ENCODE measurements at regions not wholly inside any gene's neighbourhood (a gene's known extent, or its start where the extent isn't known, plus 50 kb on each side); places are given as distances from the start of the nearest gene placed in this dataset.

DNA sequence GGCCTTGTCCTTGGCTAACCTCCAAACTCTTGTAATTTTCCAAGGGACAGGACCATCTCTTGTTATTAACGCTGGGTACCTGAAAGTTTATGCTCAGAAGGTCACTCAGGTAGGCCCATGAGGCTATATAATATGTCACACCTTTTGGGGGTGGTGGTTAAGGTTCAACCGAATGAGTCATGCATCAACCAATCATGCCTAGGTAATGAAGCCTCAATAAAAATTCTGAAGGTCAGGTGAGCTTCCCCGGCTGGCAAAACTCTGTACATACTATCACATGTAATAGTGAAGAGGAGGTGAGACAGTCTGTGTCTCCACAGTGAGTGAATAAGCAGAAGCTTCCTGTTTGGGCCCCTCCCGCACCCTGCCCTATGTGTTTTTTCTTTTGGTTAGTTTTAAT is 424.9 kb downstream of the PCDH17 start:
- DNase-seq, result no peak

DNA sequence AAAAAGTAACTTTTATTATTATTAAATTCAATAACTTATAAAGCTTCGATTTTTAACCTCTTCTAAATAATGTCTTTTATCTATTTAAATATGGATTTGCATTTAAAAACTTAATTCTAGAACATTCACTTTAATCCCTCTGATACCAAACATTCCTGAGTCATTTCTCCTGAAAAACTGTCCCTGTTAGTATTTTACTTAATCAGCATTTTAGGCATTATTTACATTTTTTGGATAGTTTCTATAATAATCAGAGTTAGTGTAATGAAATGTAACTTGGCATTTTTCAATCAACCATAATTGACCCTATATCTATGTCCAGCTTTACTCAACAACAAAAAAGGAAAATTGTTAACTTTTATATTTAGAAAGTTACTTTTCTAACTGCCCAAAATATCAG is 428.1 kb downstream of the PCDH17 start:
- DNase-seq, result no peak

DNA sequence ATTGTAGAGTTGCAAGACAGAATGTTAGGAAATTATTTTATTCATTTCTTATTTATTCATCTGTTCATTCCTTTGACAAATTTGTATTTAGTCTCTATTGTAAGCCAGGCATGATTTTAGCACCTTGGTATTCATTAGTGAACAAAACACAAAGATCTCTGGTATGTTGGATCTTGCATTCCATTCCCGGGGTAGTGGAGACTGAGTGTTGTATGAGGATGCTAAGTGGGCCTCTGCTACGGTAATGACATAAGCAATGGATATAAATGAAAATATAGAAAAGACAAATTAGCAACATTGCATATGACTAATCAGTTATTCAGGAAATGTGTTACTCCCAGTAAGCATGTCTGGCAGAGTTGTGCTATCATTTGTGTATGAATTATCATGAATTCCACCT is 449.3 kb downstream of the PCDH17 start:
- no peak for DNase-seq

DNA sequence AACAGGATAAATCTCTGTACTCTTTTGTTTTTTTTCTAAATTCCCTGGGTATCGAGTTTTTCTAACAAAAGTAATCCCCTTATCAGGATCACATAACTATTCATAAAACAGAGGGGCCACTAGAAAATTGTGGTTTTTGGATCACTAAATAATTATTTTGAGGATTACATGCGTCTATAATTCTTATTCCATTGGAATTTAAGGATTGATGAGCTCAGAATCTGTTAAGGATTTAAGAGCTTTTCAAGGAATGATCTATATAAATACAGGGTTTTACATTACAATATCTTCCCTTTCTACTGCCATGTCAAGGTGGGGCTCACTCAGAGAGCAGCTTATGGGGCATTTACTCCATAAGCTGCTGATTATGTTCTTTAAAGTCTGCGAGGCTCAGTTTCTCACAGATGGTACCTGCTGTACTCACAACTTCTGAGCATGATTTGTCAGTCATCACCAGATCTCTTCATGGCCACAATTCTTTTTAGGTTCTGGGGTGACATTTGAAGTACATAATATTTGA is 449.8 kb downstream of the PCDH17 start:
- DNase-seq, result no peak

DNA sequence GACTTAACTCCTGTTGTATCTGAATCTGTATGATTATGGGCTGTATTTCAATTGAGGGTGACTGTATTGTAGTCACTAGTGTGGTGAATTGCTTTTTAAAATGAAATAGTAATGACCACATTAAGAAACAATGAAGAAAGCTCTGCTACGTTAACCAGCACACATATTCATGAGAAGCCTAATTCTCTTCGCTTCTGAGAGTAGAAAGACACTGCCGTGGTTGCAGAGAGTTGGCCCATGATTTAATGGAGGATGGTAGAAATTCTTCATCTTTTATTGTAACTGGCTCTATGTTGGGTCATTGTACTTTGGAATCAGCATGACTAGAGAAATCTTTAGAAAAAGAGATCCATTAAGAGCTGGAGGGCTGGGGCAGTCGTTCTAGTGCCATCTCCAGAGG is 451.5 kb downstream of the PCDH17 start:
- no peak for DNase-seq

DNA sequence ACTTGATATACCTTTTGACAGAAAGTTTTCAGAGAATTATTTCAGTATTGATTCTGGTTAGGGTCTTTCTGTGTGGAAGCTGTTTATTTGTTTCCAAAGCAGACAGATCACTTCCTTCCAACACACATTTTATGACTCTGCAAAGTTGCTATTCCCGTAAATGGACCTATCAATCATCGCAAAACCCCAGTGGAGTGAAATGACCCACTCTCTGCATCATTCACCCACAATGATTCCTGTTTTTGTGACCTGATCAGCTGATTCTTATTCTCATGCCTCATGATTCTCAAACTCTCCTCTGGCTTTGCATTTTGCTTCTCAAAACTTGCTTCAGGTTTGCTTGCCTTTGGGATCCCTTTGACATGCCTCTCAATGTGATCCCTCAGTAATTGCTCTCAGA is 453.7 kb downstream of the PCDH17 start:
- no peak for DNase-seq

DNA sequence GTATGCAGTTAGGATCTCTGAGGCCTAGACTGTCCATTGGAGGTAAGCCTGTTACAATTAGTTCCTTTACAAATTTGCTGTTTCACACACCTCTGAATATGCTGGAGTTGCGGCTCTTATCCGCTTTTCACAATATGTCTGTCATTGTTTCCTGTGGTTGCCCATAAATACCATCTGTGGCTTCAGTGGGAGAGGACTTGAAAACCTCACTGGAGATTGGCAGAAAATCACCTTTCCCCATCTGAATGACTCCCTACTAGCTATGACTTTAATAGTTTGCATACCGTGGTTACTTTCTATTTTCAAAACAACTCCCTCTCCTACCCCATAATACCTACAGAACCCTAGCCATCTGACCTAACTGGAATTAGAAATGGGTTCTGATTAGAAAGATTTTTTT is 454.3 kb downstream of the PCDH17 start:
- no peak for DNase-seq

DNA sequence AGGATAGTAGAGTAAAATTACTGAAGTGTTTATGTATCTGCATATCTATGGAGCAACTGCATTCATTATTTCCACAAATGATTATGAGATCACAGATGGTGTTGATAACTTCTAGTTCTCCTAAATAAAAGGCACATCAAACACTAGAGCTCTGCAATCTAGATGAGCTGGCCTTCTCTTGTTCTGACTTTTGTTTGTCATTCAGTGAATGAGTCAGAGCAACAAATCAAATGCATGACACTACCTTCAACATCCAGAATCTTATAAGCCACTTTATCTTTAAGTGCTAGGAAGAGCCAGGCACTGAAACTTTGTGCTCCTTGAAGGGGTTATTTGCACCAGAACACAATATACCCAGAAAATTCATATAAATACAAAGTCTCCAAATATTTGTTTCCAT is 456.0 kb downstream of the PCDH17 start:
- DNase-seq, result no peak

DNA sequence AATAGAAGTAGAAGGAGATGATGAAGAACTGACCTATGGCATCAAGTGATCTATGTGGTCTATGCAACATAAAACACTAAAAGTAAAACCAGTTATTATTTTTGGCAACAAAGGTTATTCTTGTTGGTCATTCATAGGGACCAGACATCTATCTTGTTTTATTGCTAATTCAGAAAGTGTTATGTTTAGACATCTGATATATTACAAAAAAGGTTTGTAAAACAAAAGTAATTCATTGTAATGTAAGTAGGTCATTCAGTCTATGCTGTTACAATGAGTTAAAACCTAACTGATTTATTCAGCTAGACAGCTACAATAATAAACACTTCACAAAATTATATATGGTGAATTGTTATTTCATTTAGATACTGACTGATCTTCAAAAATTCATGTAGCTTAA is 461.9 kb downstream of the PCDH17 start:
- no peak for DNase-seq

DNA sequence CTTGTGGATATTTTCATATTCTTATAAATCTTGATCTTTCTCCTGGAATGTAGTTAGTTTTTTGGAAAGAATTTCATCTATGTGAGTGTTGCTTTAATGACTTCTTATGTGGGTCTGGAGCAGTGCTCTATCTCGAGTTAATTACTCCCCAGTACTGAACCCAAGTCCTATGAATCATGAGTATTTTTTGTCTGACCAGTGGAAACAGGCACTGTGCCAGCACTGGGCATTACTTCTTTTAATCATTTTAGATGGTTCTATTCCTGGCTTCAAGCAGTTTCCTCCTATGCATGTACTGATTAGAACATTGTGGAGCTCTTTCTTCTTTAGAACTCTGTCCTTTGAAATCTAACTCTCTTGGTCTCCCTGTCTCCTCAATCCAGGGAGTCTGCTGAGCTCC is 466.3 kb downstream of the PCDH17 start:
- DNase-seq, result no peak

DNA sequence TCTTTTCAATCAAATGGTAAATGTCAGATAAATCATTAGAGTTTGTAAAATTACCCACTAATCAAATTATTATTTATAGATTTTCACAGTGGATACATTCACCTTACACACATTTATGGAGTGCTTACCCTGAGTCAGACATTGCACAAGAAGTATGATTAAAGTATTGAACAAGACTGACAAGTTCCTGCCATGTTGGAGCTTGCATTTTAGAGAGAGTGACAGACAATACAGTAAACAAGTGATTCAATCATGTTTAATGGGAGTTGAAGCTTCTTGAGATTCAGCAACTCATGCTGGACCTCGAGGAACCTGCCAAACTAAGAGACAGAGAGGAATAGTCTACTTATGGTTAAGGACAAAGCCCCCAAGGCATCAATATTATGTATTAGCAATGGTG is 487.8 kb downstream of the PCDH17 start:
- no peak for DNase-seq

DNA sequence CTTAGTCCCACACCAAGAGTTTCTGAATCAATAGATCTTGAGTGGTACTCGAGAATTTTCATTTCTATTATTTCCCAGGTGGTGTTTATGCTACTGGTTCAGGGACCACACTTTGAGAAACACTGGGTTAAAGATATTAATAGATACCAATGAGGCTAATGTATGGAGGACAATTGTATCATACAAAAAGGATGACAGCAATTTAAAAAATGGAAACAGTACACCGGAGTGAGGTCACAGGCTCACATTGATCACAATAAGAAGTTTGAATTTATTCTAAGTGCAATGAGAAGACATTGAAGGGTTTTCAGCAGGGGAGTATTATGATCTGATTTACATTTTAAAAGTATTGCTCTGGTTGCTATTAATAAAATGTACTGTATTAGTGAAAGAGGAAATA is 488.3 kb downstream of the PCDH17 start:
- DNase-seq, result no peak

DNA sequence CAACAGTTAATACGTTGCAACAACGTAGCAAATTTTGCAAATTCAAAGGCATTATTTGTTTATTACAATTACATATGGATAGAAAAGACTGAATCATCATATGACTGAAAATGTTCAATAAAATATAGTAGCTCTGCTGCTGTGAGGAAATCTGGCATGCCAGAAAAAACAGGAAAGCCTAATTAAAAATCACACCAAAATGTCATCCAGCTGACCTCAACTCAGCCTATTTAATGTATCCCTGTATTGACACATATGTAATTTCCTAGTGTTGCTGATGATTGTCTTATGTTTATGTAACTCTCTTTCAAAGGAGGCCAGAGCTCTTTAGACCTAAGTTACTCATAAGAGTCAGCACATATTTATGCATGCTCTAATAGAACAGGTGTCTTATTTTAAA is 495.0 kb downstream of the PCDH17 start:
- DNase-seq, result no peak

DNA sequence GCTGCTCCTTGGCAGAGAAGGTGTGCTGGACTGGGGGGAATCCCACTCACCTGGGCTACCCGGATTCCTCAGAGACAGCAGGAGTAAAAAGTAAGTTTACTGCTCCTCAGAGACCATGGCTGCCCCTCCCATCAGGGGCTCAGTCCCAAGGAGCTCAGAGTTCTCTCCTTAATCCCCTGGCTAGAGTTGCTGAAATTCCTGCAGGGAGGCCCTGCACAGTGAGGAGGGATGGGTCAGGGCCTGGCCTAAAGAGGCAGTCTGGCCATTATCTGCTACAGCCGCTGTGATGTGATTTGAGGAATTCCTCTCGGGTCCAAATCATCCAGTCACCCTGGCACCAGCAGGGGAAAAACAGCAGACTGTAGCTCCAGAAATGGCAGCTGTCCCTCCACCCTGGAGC is 502.5 kb downstream of the PCDH17 start:
- no peak for DNase-seq

DNA sequence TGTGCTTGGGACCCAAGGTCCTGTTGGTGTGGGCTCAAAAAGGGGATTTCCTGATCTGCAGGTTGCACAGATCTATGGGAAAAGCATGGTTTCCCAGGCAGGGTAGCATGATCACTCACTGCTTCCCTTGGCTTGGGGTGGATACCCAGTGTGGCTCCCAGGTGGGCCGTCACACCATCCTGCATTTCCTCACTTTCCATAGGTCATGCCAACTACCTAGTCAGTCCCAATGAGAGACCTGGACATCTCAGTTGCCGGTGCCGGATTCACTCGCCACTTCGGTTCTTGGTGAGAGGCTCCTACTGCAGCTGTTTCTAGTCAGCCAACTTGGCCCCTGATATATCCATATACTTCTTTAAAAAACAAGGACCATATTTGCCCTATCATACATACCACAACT is 503.0 kb downstream of the PCDH17 start:
- no peak for DNase-seq

DNA sequence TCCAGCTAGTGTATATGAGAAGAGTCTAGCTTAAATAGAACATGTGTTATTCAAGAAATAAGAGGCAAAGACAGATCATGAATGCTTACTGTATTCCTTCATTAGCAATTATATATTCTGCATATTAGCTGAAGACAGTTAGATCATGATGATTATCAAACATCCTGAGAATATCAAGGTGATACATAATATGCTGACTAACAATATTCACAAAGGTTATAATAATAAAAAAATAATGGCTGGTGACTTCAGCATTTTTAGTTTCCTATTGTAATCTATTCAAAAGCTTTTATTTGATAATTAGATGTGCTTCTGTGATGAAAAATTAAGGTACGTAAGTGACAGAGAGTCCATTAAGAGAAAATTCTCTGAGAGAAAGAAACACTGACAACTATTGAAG is 511.4 kb downstream of the PCDH17 start:
- no peak for DNase-seq

DNA sequence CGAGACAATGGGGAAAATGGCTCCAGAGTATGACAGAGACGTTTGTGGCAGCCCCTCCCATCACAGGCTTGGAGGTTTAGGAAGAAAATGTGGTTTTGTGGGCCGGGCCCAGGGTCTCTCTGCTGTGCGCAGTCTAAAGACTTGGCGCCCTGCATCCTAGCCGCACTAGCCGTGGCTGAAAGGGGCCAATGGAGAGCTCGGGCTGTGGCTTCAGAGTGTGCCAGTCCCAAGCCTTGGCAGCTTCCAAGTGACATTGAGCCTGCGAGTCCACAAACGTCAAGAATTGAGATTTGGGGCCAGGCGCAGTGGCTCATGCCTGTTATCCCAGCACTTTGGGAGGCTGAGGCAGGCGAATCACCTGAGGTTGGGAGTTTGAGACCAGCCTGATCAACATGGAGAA is 513.1 kb downstream of the PCDH17 start:
- no peak for DNase-seq

DNA sequence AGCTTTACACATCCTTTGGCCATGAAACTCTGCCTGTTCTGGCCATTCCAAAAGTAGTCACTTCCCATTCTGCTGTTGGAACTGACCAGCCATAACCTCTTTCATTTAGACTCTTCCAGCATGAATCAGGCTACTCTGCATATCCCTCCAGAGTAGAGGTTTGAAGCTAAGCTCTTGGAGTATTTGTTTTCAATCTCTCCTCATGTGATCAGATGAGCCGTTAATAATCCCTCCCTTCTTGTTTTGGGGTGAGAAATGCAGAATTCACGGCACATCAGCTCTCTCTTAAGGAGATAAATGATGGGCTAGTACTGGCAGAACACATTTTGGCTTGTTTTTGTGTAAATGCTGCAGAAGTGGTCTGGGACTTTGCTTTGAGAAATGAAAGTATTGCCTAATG is 519.9 kb downstream of the PCDH17 start:
- DNase-seq, result no peak

DNA sequence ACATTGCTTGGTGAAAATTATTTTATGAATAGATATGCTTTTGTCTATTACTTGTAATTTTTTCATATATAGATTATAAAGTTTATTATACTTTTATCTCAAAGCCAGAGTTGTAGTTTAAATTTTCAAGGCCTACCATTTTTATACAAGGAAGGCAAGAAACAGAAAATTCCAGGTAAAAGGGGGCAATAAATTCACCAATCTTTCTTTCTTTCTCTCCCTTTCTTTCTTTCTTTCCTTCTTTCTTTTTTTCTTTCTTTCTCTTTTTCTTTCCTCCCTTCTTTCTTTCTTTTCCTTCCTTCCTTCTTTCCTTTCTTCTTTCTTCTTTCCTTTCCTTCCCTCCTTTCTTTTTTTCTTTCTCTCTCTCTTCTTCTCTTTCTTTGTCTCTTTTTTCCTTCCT is 529.4 kb downstream of the PCDH17 start:
- DNase-seq, result no peak

DNA sequence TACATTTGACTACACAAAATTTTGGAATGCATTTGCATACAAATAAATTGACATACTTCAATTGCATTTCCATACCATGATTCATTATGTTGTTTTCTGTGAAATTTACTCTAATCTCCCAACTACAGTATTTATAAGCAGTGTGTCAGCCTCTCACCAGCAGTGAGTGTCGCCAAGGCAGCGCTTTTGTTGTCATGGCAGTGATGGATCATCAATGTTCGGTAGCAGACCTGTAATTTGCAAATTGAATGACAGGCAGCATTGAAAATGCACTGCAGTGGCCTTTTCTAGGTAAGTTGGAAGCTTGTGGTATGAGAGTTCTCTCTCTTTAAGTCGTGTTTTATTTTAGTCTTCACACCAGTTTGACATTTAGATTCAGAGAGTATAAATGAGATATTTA is 534.1 kb downstream of the PCDH17 start:
- no peak for DNase-seq

DNA sequence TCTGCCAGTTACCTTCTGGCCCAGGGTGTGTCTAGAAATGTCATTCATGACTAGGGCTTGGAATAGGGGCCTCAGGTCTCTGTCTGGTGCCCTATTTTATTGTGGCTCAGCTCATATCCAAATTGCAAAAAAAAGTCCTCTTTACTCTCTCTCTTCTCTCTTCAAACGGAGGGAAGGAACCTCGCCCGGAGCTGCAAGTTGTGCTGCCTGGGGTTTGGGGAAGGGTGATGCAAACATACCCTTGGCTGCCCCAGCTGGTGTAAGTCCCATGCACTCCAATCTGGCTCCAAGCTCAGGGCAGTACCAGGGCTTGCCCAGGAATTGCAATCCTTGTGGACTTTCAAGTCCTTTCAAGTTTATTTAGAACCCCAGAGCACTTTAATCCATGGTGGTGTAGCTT is 549.6 kb downstream of the PCDH17 start:
- DNase-seq, result no peak

DNA sequence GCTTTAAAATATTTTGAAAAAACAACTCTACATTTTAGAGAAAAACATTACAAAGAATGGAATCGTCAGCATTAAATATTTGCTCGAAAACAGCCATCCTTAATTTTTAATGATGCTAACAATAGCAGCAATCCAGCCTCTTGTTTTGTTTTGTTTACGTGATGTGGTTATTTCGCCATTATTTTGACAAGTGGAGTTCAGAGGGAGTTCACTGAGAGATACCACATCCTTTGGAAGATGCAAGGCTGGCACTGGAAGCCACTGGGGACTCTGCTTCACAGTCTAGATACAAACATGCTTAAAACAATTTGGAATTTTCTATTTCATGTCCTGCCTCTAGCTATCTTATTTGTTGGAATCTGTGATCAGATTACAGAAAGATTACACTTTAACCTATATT is 556.3 kb downstream of the PCDH17 start:
- DNase-seq, result no peak

DNA sequence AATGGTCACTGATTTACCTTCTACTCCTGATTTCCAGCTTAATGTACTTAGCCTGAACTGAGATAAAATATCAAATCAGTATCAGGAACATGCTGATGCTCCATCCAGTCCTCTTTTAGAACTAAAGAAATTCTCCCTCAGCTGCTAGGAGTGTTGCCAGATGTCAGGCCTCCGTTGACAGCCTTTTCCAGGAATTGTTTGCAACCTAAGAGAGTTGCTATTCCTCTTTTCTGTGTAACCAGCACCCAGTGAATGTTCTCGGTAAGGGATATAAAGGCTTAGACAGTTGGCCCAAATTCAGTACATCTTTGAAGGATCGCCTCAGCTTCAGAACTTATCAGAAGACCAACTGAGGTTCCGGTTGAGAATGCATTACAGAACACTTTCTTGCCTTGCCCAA is 559.0 kb downstream of the PCDH17 start:
- no peak for DNase-seq

DNA sequence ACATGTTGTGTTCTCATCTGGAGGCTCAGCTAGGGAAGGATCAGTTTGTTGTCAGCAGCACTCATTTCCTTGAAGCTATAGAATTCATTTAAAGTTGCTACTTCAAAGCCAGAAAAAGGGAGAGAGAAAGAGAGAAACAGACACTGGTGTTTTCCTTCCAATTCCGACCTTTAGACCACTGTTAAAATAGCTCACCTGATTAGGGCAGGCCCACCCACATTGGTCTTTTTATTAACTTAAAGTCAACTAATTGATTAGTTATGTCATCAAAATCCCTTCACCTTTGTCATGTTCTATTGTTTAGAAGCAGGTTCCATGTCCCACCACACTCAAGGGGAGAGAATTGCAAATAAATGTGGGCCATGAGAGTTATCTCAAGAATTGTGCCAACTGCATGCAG is 560.2 kb downstream of the PCDH17 start:
- DNase-seq, result no peak

DNA sequence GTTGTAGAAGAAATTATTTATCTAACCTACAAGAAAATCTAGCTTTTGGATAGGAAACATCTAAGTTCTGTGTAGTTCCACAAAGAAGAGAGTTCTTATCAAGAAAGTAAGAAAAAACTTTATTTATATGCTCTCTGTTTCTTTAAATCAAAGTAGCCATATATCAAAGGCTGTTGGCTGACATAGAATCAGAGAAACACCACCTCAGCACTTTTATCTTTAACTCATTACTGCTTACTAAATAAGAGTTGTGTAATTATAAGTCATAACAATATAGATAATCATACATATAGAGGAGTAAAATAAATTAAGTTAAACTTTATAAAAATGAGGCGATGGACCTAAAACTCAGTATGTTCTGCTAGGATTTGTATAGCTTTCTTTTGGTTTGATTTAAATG is 570.6 kb downstream of the PCDH17 start:
- DNase-seq, result no peak

DNA sequence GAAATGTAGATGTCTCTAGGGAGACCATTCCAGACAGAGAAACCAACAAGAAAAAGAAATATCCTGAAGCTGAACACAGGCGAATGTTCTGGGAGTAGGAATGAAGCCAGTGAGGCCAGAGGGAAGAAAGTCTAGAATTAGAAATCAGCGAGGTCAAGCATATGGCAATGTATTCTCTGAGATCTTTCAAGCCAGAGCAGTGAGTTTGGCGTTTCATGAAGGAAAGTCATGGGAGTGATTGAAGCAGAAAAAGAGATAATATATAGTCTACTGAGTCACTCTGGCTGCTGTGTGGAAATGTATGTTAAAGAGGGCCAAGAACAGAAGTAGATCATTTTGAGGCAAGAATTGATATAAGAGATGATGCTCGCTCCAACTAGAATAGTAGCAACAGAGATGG is 576.0 kb downstream of the PCDH17 start:
- DNase-seq, result no peak
